ENCODE measurements at regions not wholly inside any gene's neighbourhood (a gene's known extent, or its start where the extent isn't known, plus 50 kb on each side); places are given as distances from the start of the nearest gene placed in this dataset.

- TF ChIP-seq CTCF (IDR thresholded peaks at IDR 0.05; ENCODE audit: low read depth, low read length): no peak
- no peaks in the 10 kb centered on the region for H3K27me3 ChIP-seq
- no peaks in the 10 kb centered on the region for H3K4me1 ChIP-seq
- no peak for DNase-seq
- no peaks in the 10 kb centered on the region for H3K36me3 ChIP-seq
- no peaks in the 10 kb centered on the region for H3K9me3 ChIP-seq
- H3K4me3 ChIP-seq (ENCODE audit: low read depth, low read length): no peak overlapping the region
These were observed 1141.1 kb downstream of the CDH11 start for GRCh38 chr16:63980763-63981162.

GRCh38 chr16:63978240-63978639 lies 1143.6 kb downstream of the CDH11 start:
- Histone ChIP-seq H3K36me3 (no peaks in the 10 kb centered on the region), H3K4me1 (no peaks in the 10 kb centered on the region), H3K4me3 (ENCODE audit: low read depth, low read length) (no peak overlapping the region), H3K27me3 (no peaks in the 10 kb centered on the region), H3K9me3 (no peaks in the 10 kb centered on the region)
- no peak for DNase-seq
- no peak for TF ChIP-seq CTCF (IDR thresholded peaks at IDR 0.05; ENCODE audit: low read depth, low read length)

- TF ChIP-seq CTCF (IDR thresholded peaks at IDR 0.05; ENCODE audit: low read depth, low read length): no peak
- DNase-seq: no peak
- Histone ChIP-seq H3K27me3 (0 out of 2 replicates have a peak, but pooled peaks cover 7% of the 10 kb centered on the region), H3K4me1 (no peaks in the 10 kb centered on the region), H3K4me3 (ENCODE audit: low read depth, low read length) (no peak overlapping the region), H3K36me3 (no peaks in the 10 kb centered on the region), H3K9me3 (no peaks in the 10 kb centered on the region)
These were observed 1145.5 kb downstream of the CDH11 start for GRCh38 chr16:63976345-63976744.

- Histone ChIP-seq H3K36me3 (no peaks in the 10 kb centered on the region), H3K27me3 (0 out of 2 replicates have a peak, but pooled peaks cover 7% of the 10 kb centered on the region), H3K4me1 (no peaks in the 10 kb centered on the region), H3K9me3 (no peaks in the 10 kb centered on the region), H3K4me3 (ENCODE audit: low read depth, low read length) (no peak overlapping the region)
- no peak for DNase-seq
- TF ChIP-seq CTCF (IDR thresholded peaks at IDR 0.05; ENCODE audit: low read depth, low read length): no peak
These were observed 1146.2 kb downstream of the CDH11 start for GRCh38 chr16:63975669-63976068.

- Histone ChIP-seq H3K4me1 (no peaks in the 10 kb centered on the region), H3K4me3 (ENCODE audit: low read depth, low read length) (no peak overlapping the region), H3K27me3 (0 out of 2 replicates have a peak, but pooled peaks cover 7% of the 10 kb centered on the region), H3K36me3 (no peaks in the 10 kb centered on the region), H3K9me3 (no peaks in the 10 kb centered on the region; the same call in none of the 2 replicates)
- no peak for DNase-seq
- TF ChIP-seq CTCF (IDR thresholded peaks at IDR 0.05; ENCODE audit: low read depth, low read length): no peak
These were observed 1153.9 kb downstream of the CDH11 start for GRCh38 chr16:63967966-63968365.

GRCh38 chr16:63960321-63960720 lies 1161.5 kb downstream of the CDH11 start:
- TF ChIP-seq CTCF (IDR thresholded peaks at IDR 0.05; ENCODE audit: low read depth, low read length): no peak
- H3K9me3 ChIP-seq: no peaks in the 10 kb centered on the region; the same call in 1 of the 2 replicates
- H3K4me3 ChIP-seq (ENCODE audit: low read depth, low read length): no peak overlapping the region
- no peak for DNase-seq
- H3K27me3 ChIP-seq: no peaks in the 10 kb centered on the region
- H3K4me1 ChIP-seq: no peaks in the 10 kb centered on the region
- H3K36me3 ChIP-seq: no peaks in the 10 kb centered on the region
